Osteoblast (primary cell): ENCODE measurements at regions not wholly inside any gene's neighbourhood (a gene's known extent, or its start where the extent isn't known, plus 50 kb on each side); places are given as distances from the start of the nearest gene placed in this dataset.

Experiments
- DNase-seq: peaks from one replicate; pipeline ENCODE4 v3.0.0; 2011; ENCODE audit warnings: low spot score, mixed read lengths; ENCODE audit not compliant: insufficient read length; ENCODE audit errors: missing footprints
- H2AFZ ChIP-seq: 2 replicates; pipeline ENCODE4 v1.6.0; 2011; ENCODE audit warnings: mild to moderate bottlenecking, low read length
- H3K27ac ChIP-seq: 2 replicates; pipeline ENCODE4 v1.5.1; 2011; ENCODE audit warnings: mild to moderate bottlenecking, low read depth, low read length, moderate library complexity
- H3K27me3 ChIP-seq: 2 replicates; pipeline ENCODE4 v1.6.0; 2012; ENCODE audit warnings: mild to moderate bottlenecking, control low read depth, inconsistent platforms, low read length, moderate library complexity; ENCODE audit not compliant: insufficient read depth
- H3K36me3 ChIP-seq: 2 replicates; pipeline ENCODE4 v1.5.1; 2011; ENCODE audit warnings: mild to moderate bottlenecking, low read length, control low read depth, moderate library complexity; ENCODE audit not compliant: insufficient read depth
- H3K4me1 ChIP-seq: 2 replicates; pipeline ENCODE4 v1.5.1; 2011; ENCODE audit warnings: mild to moderate bottlenecking, low read length, control low read depth, moderate library complexity; ENCODE audit not compliant: insufficient read depth
- H3K4me2 ChIP-seq: 2 replicates; pipeline ENCODE4 v1.6.0; 2011; ENCODE audit warnings: mild to moderate bottlenecking, low read length; ENCODE audit not compliant: insufficient read depth
- H3K4me3 ChIP-seq: fragments of 200-600 bp; sonication (generic); 3 replicates; pipeline ENCODE4 v1.5.1; 2012; ENCODE audit warnings: mild to moderate bottlenecking, low read length, inconsistent platforms; ENCODE audit not compliant: insufficient read depth
- H3K79me2 ChIP-seq: 2 replicates; pipeline ENCODE4 v1.6.0; 2012; ENCODE audit warnings: mild to moderate bottlenecking, low read length, control low read depth, inconsistent platforms; ENCODE audit not compliant: insufficient read depth
- H3K9me3 ChIP-seq: 2 replicates; pipeline ENCODE4 v1.5.1; 2011; ENCODE audit warnings: low read depth, low read length, control low read depth
- H4K20me1 ChIP-seq: 2 replicates; pipeline ENCODE4 v1.6.0; 2012; ENCODE audit warnings: mild to moderate bottlenecking, low read length, control low read depth; ENCODE audit not compliant: insufficient read depth
- CTCF ChIP-seq: IDR thresholded peaks from 2 replicates; pipeline ENCODE4 v1.5.1; 2011; ENCODE audit warnings: mild to moderate bottlenecking, low read depth, low read length, moderate library complexity; ENCODE audit errors: extremely low read depth

DNA sequence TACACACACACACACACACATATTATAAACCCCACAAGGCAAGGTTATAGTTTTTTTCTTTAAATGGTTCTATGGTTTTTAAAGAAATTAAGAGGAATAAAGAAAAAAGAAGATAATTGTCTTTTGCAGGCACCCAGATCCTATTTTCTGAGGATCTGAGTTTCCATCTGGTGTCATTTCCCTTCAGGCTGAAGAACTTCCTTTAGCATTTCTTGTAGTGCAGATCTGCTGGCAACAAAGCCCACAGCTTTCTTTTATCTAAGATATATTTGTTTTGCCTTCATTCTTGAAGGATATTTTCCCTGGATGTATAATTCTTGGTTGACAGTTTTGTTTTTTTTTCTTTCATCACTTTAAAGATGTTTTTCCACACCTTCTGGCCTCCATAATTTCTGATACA lies 57.6 kb upstream of the PMEPA1 start:
- no peaks in the 10 kb centered on the region for H3K9me3 ChIP-seq
- peaks cover 3% of the 10 kb centered on the region for H3K27me3 ChIP-seq
- H3K36me3 ChIP-seq, result no peaks in the 10 kb centered on the region
- no peaks in the 10 kb centered on the region for H3K4me1 ChIP-seq
- no peak overlapping the region for H3K4me3 ChIP-seq
- DNase-seq, result no peak
- H2AFZ ChIP-seq, result no peak overlapping the region
- H3K79me2 ChIP-seq, result no peaks in the 10 kb centered on the region
- no peak overlapping the region for H3K27ac ChIP-seq
- no peak overlapping the region for H3K4me2 ChIP-seq
- no peak for TF ChIP-seq CTCF
- H4K20me1 ChIP-seq, result no peaks in the 10 kb centered on the region

GRCh38 chr20:57763235-57763595 lies 53.4 kb upstream of the PMEPA1 start:
- H4K20me1 ChIP-seq, result no peaks in the 10 kb centered on the region
- H3K27me3 ChIP-seq, result peaks cover 15% of the 10 kb centered on the region
- no peak overlapping the region for H3K4me3 ChIP-seq
- H3K27ac ChIP-seq, result no peak overlapping the region
- H3K4me1 ChIP-seq, result no peaks in the 10 kb centered on the region
- no peaks in the 10 kb centered on the region for H3K36me3 ChIP-seq
- no peaks in the 10 kb centered on the region for H3K9me3 ChIP-seq
- H3K79me2 ChIP-seq, result no peaks in the 10 kb centered on the region
- no peak overlapping the region for H2AFZ ChIP-seq
- no peak for DNase-seq
- no peak overlapping the region for H3K4me2 ChIP-seq
- no peak for TF ChIP-seq CTCF

- Histone ChIP-seq H2AFZ (no peak overlapping the region), H3K4me2 (no peak overlapping the region), H3K4me3 (no peak overlapping the region), H3K9me3 (no peaks in the 10 kb centered on the region), H3K27me3 (peaks cover 15% of the 10 kb centered on the region), H4K20me1 (no peaks in the 10 kb centered on the region), H3K4me1 (no peaks in the 10 kb centered on the region), H3K79me2 (no peaks in the 10 kb centered on the region), H3K36me3 (no peaks in the 10 kb centered on the region), H3K27ac (no peak overlapping the region)
- TF ChIP-seq CTCF, result no peak
- DNase-seq, result no peak
Observed at GRCh38 chr20:57762531-57763234, 52.9 kb upstream of the PMEPA1 start.

DNA sequence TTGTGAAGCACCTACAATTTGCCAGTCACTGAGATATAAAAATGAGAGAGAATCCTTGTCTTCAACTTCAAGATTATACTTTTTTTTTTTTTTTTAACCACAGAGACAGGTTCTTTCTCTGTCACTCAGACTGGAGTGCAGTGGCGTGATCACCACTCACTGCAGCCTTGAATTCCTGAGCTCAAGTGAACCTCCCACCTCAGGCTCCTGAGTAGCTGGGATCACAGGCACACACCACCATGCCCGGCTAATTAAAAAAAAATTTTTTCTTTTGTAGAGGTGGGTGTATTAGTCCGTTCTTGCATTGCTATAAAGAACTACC lies 51.6 kb upstream of the PMEPA1 start:
- Histone ChIP-seq H3K27ac (no peak overlapping the region), H3K4me1 (no peaks in the 10 kb centered on the region), H2AFZ (no peak overlapping the region), H3K9me3 (no peaks in the 10 kb centered on the region), H3K4me2 (no peak overlapping the region), H3K79me2 (no peaks in the 10 kb centered on the region), H3K36me3 (no peaks in the 10 kb centered on the region), H4K20me1 (no peaks in the 10 kb centered on the region), H3K27me3 (peaks cover 15% of the 10 kb centered on the region), H3K4me3 (no peak overlapping the region)
- no peak for TF ChIP-seq CTCF
- DNase-seq, result no peak
